ENCODE measurements at regions not wholly inside any gene's neighbourhood (a gene's known extent, or its start where the extent isn't known, plus 50 kb on each side); places are given as distances from the start of the nearest gene placed in this dataset.

- Mint-ChIP-seq H3K27ac (ENCODE audit: low read depth) (no peak overlapping the region), H3K27me3 (peaks cover 30% of the 10 kb centered on the region), H3K36me3 (ENCODE audit: insufficient read depth) (no peaks in the 10 kb centered on the region)
Measured at GRCh38 chr12:3968523-3968922, 95.3 kb upstream of the PARP11 start.

GRCh38 chr12:3967556-3968160 is 94.5 kb upstream of the PARP11 start:
- peaks cover 30% of the 10 kb centered on the region for H3K27me3 Mint-ChIP-seq
- H3K4me3 Mint-ChIP-seq, result no peak overlapping the region
- no peak for ATAC-seq (replicated peaks; ENCODE audit: extremely low read depth, poor library complexity, severe bottlenecking)
- H3K36me3 Mint-ChIP-seq (ENCODE audit: insufficient read depth), result no peaks in the 10 kb centered on the region
- H3K27ac Mint-ChIP-seq (ENCODE audit: low read depth), result no peak overlapping the region
- H3K9me3 Mint-ChIP-seq, result no peaks in the 10 kb centered on the region
- no peak for DNase-seq (ENCODE audit: low spot score in 2 of 2)
- H3K4me1 Mint-ChIP-seq, result peaks cover 10% of the 10 kb centered on the region

More at GRCh38 chr12:3968523-3968922, 95.3 kb upstream of the PARP11 start:
- H3K9me3 Mint-ChIP-seq, result no peaks in the 10 kb centered on the region
- ATAC-seq (replicated peaks; ENCODE audit: extremely low read depth, poor library complexity, severe bottlenecking) (no peak), DNase-seq (ENCODE audit: low spot score in 2 of 2) (no peak)
- no peak overlapping the region for H3K4me3 Mint-ChIP-seq
- peaks cover 12% of the 10 kb centered on the region for H3K4me1 Mint-ChIP-seq

- H3K36me3 Mint-ChIP-seq (ENCODE audit: insufficient read depth), result peaks cover 2% of the 10 kb centered on the region
- H3K27me3 Mint-ChIP-seq, result peaks cover 30% of the 10 kb centered on the region
- no peaks in the 10 kb centered on the region for H3K9me3 Mint-ChIP-seq
- DNase-seq (ENCODE audit: low spot score in 2 of 2) (no peak), ATAC-seq (replicated peaks; ENCODE audit: extremely low read depth, poor library complexity, severe bottlenecking) (no peak)
- H3K4me1 Mint-ChIP-seq, result peaks cover 6% of the 10 kb centered on the region
- no peak overlapping the region for H3K27ac Mint-ChIP-seq (ENCODE audit: low read depth)
- no peak overlapping the region for H3K4me3 Mint-ChIP-seq
Measured at GRCh38 chr12:3966376-3966775, 93.2 kb upstream of the PARP11 start.

- Mint-ChIP-seq H3K4me3 (no peak overlapping the region), H3K27me3 (peaks cover 40% of the 10 kb centered on the region), H3K4me1 (peaks cover 6% of the 10 kb centered on the region), H3K27ac (ENCODE audit: low read depth) (no peak overlapping the region), H3K36me3 (ENCODE audit: insufficient read depth) (peaks cover 2% of the 10 kb centered on the region), H3K9me3 (no peaks in the 10 kb centered on the region)
- DNase-seq (ENCODE audit: low spot score in 2 of 2) (no peak), ATAC-seq (replicated peaks; ENCODE audit: extremely low read depth, poor library complexity, severe bottlenecking) (no peak)
Measured at GRCh38 chr12:3965046-3965445, 91.8 kb upstream of the PARP11 start.

- H3K27me3 Mint-ChIP-seq, result peaks cover 40% of the 10 kb centered on the region
- peaks cover 6% of the 10 kb centered on the region for H3K4me1 Mint-ChIP-seq
- no peaks in the 10 kb centered on the region for H3K9me3 Mint-ChIP-seq
- DNase-seq (ENCODE audit: low spot score in 2 of 2), result no peak
- H3K4me3 Mint-ChIP-seq, result no peak overlapping the region
- H3K36me3 Mint-ChIP-seq (ENCODE audit: insufficient read depth), result peaks cover 2% of the 10 kb centered on the region
- no peak overlapping the region for H3K27ac Mint-ChIP-seq (ENCODE audit: low read depth)
- ATAC-seq (replicated peaks; ENCODE audit: extremely low read depth, poor library complexity, severe bottlenecking), result no peak
Measured at GRCh38 chr12:3964439-3964838, 91.2 kb upstream of the PARP11 start.

- H3K27ac Mint-ChIP-seq (ENCODE audit: low read depth), result peak overlapping the region; percentile 10
- DNase-seq (ENCODE audit: low spot score in 2 of 2) (peak; percentile 26 to 43), ATAC-seq (replicated peaks; ENCODE audit: extremely low read depth, poor library complexity, severe bottlenecking) (peak; percentile 94)
- H3K9me3 Mint-ChIP-seq, result no peaks in the 10 kb centered on the region
- peaks cover 41% of the 10 kb centered on the region for H3K27me3 Mint-ChIP-seq
- H3K4me1 Mint-ChIP-seq, result peaks cover 6% of the 10 kb centered on the region
- H3K4me3 Mint-ChIP-seq, result no peak overlapping the region
- H3K36me3 Mint-ChIP-seq (ENCODE audit: insufficient read depth), result peaks cover 2% of the 10 kb centered on the region
Measured at GRCh38 chr12:3962631-3963483, 89.7 kb upstream of the PARP11 start.

- Mint-ChIP-seq H3K27me3 (peaks cover 50% of the 10 kb centered on the region), H3K27ac (ENCODE audit: low read depth) (no peak overlapping the region), H3K4me3 (no peak overlapping the region), H3K4me1 (peaks cover 6% of the 10 kb centered on the region), H3K9me3 (no peaks in the 10 kb centered on the region), H3K36me3 (ENCODE audit: insufficient read depth) (peaks cover 2% of the 10 kb centered on the region)
- DNase-seq (ENCODE audit: low spot score in 2 of 2), result no peak
- ATAC-seq (replicated peaks; ENCODE audit: extremely low read depth, poor library complexity, severe bottlenecking), result no peak
Measured at GRCh38 chr12:3961591-3961990, 88.4 kb upstream of the PARP11 start.

GRCh38 chr12:3959799-3960560 is 86.8 kb upstream of the PARP11 start:
- no peak for ATAC-seq (replicated peaks; ENCODE audit: extremely low read depth, poor library complexity, severe bottlenecking)
- DNase-seq (ENCODE audit: low spot score in 2 of 2), result no peak
- H3K9me3 Mint-ChIP-seq, result no peaks in the 10 kb centered on the region
- H3K27me3 Mint-ChIP-seq, result peaks cover 47% of the 10 kb centered on the region
- no peak overlapping the region for H3K27ac Mint-ChIP-seq (ENCODE audit: low read depth)
- H3K4me1 Mint-ChIP-seq, result peaks cover 6% of the 10 kb centered on the region
- H3K4me3 Mint-ChIP-seq, result no peak overlapping the region
- H3K36me3 Mint-ChIP-seq (ENCODE audit: insufficient read depth), result peaks cover 2% of the 10 kb centered on the region

GRCh38 chr12:3958534-3958933 is 85.3 kb upstream of the PARP11 start:
- DNase-seq (ENCODE audit: low spot score in 2 of 2), result no peak
- Mint-ChIP-seq H3K27me3 (peaks cover 41% of the 10 kb centered on the region), H3K9me3 (no peaks in the 10 kb centered on the region), H3K4me1 (peaks cover 6% of the 10 kb centered on the region), H3K36me3 (ENCODE audit: insufficient read depth) (peaks cover 4% of the 10 kb centered on the region), H3K27ac (ENCODE audit: low read depth) (no peak overlapping the region), H3K4me3 (no peak overlapping the region)
- no peak for ATAC-seq (replicated peaks; ENCODE audit: extremely low read depth, poor library complexity, severe bottlenecking)

GRCh38 chr12:3951380-3952135 is 78.4 kb upstream of the PARP11 start:
- Mint-ChIP-seq H3K9me3 (no peaks in the 10 kb centered on the region), H3K36me3 (ENCODE audit: insufficient read depth) (peaks cover 2% of the 10 kb centered on the region), H3K27ac (ENCODE audit: low read depth) (peak overlapping the region; percentile 32), H3K4me1 (peaks cover 28% of the 10 kb centered on the region), H3K27me3 (peaks cover 5% of the 10 kb centered on the region), H3K4me3 (peak overlapping the region; percentile 6)
- DNase-seq (ENCODE audit: low spot score in 2 of 2) (no peak), ATAC-seq (replicated peaks; ENCODE audit: extremely low read depth, poor library complexity, severe bottlenecking) (no peak)

GRCh38 chr12:3950714-3951320 is 77.6 kb upstream of the PARP11 start:
- peak overlapping the region; percentile 4 for H3K27ac Mint-ChIP-seq (ENCODE audit: low read depth)
- H3K27me3 Mint-ChIP-seq, result peaks cover 6% of the 10 kb centered on the region
- H3K4me3 Mint-ChIP-seq, result peak overlapping the region; percentile 0
- ATAC-seq (replicated peaks; ENCODE audit: extremely low read depth, poor library complexity, severe bottlenecking) (peak; percentile 26), DNase-seq (ENCODE audit: low spot score in 2 of 2) (no peak)
- H3K9me3 Mint-ChIP-seq, result no peaks in the 10 kb centered on the region
- peaks cover 29% of the 10 kb centered on the region for H3K4me1 Mint-ChIP-seq
- peaks cover 2% of the 10 kb centered on the region for H3K36me3 Mint-ChIP-seq (ENCODE audit: insufficient read depth)

- Mint-ChIP-seq H3K36me3 (ENCODE audit: insufficient read depth) (no peaks in the 10 kb centered on the region), H3K27me3 (peaks cover 21% of the 10 kb centered on the region), H3K4me3 (no peak overlapping the region), H3K9me3 (no peaks in the 10 kb centered on the region), H3K4me1 (peaks cover 29% of the 10 kb centered on the region), H3K27ac (ENCODE audit: low read depth) (peak overlapping the region; percentile 88)
- no peak for DNase-seq (ENCODE audit: low spot score in 2 of 2)
- ATAC-seq (replicated peaks; ENCODE audit: extremely low read depth, poor library complexity, severe bottlenecking), result peak; percentile 76
Measured at GRCh38 chr12:3947781-3948180, 74.6 kb upstream of the PARP11 start.

All from central memory CD8-positive, alpha-beta T cell (primary cell).